HEK293 (cell line): ENCODE measurements at regions not wholly inside any gene's neighbourhood (a gene's known extent, or its start where the extent isn't known, plus 50 kb on each side); places are given as distances from the start of the nearest gene placed in this dataset.

ENCODE experiments used
- CTCF ChIA-PET: fragments of 350-600 bp; formaldehyde crosslinking; extraction: SDS; loops from one replicate; lab custom pipeline; 2021; ENCODE audit warnings: antibody characterized with exemption; lab: Yijun Ruan, JAX
- POLR2A ChIA-PET: fragments of 300-600 bp; formaldehyde crosslinking; extraction: SDS; loops from one replicate; lab custom pipeline; 2020; ENCODE audit warnings: antibody characterized with exemption, inconsistent platforms; lab: Yijun Ruan, JAX
- H3K27ac ChIP-seq: fragments of 200-500 bp; sonication (Bioruptor generic); 2 replicates; pipeline ENCODE4 v1.5.1; 2014; ENCODE audit warnings: low read depth, low read length, control low read depth, inconsistent platforms; ENCODE audit errors: extremely low read depth
- H3K36me3 ChIP-seq, 2 experiments: fragments of 200-500 bp in 1 of 2; sonication (Bioruptor generic) in 1 of 2; 1 replicate in 1 of 2; 2 replicates in 1 of 2; pipeline ENCODE4 v1.5.1; 2014 to 2017; ENCODE audit warnings: inconsistent platforms in 2 of 2, low read length in 2 of 2; ENCODE audit not compliant: control insufficient read depth in 2 of 2, insufficient read depth in 1 of 2
- H3K4me1 ChIP-seq: fragments of 200-500 bp; sonication (Bioruptor generic); 2 replicates; pipeline ENCODE4 v1.5.1; 2014; ENCODE audit warnings: mild to moderate bottlenecking, low read length, inconsistent platforms; ENCODE audit not compliant: control insufficient read depth, insufficient read depth
- H3K4me3 ChIP-seq: 2 replicates; pipeline ENCODE4 v1.5.1; 2011; ENCODE audit warnings: low read depth, mild to moderate bottlenecking, control low read depth, low read length, moderate library complexity
- H3K9me3 ChIP-seq: fragments of 200-500 bp; sonication (Bioruptor generic); 2 replicates; pipeline ENCODE4 v1.5.1; 2014; ENCODE audit warnings: low read depth, low read length, inconsistent platforms; ENCODE audit not compliant: control insufficient read depth, insufficient read depth
- EGR2 ChIP-seq: fragments of 450-650 bp; formaldehyde crosslinking; IDR thresholded peaks from 2 replicates; pipeline ENCODE4 v1.5.1; 2016; ENCODE audit warnings: low read depth, missing biosample characterization, missing genetic modification characterization
- ELK4 ChIP-seq: IDR thresholded peaks from 2 replicates; pipeline ENCODE4 v1.6.1; 2011; ENCODE audit warnings: mild to moderate bottlenecking, low read depth, low read length, borderline replicate concordance
- MEIS1 ChIP-seq: sonication (generic); formaldehyde crosslinking; IDR thresholded peaks from 2 replicates; pipeline ENCODE4 v1.8.1; 2022; ENCODE audit warnings: missing genetic modification reagents, mild to moderate bottlenecking, borderline replicate concordance
- OVOL3 ChIP-seq: fragments of 450-650 bp; formaldehyde crosslinking; IDR thresholded peaks from 2 replicates; pipeline ENCODE4 v1.5.1; 2016; ENCODE audit warnings: missing biosample characterization, missing genetic modification characterization
- PATZ1 ChIP-seq: fragments of 450-650 bp; formaldehyde crosslinking; IDR thresholded peaks from 2 replicates; pipeline ENCODE4 v1.5.1; 2016; ENCODE audit warnings: missing biosample characterization, missing genetic modification characterization
- PRDM1 ChIP-seq: fragments of 450-650 bp; formaldehyde crosslinking; IDR thresholded peaks from 2 replicates; pipeline ENCODE4; 2016; ENCODE audit warnings: missing biosample characterization, missing genetic modification characterization
- RBAK ChIP-seq: fragments of 450-650 bp; formaldehyde crosslinking; IDR thresholded peaks from 2 replicates; pipeline ENCODE4 v1.5.1; 2016; ENCODE audit warnings: missing biosample characterization, missing genetic modification characterization
- ZEB2 ChIP-seq: fragments of 450-650 bp; formaldehyde crosslinking; IDR thresholded peaks from 2 replicates; pipeline ENCODE4 v1.5.1; 2016; ENCODE audit warnings: missing biosample characterization, missing genetic modification characterization
- ZFP41 ChIP-seq: fragments of 450-650 bp; formaldehyde crosslinking; IDR thresholded peaks from 2 replicates; pipeline ENCODE4 v1.5.1; 2016; ENCODE audit warnings: missing biosample characterization, missing genetic modification characterization, borderline replicate concordance
- ZNF114 ChIP-seq: fragments of 450-650 bp; formaldehyde crosslinking; IDR thresholded peaks from 2 replicates; pipeline ENCODE4 v1.5.0; 2017; ENCODE audit warnings: missing biosample characterization, missing genetic modification characterization
- ZNF214 ChIP-seq: fragments of 450-650 bp; formaldehyde crosslinking; IDR thresholded peaks from 2 replicates; pipeline ENCODE4 v1.5.1; 2017; ENCODE audit warnings: missing biosample characterization, mild to moderate bottlenecking, missing genetic modification characterization, borderline replicate concordance
- ZNF335 ChIP-seq: fragments of 450-650 bp; formaldehyde crosslinking; conservative IDR thresholded peaks from 2 replicates; pipeline ENCODE4 v1.5.1; 2016; ENCODE audit warnings: missing biosample characterization, missing genetic modification characterization
- ZNF449 ChIP-seq: fragments of 450-650 bp; formaldehyde crosslinking; IDR thresholded peaks from 2 replicates; pipeline ENCODE4 v1.5.1; 2017; ENCODE audit warnings: missing biosample characterization, mild to moderate bottlenecking, missing genetic modification characterization, moderate library complexity
- ZNF514 ChIP-seq: fragments of 450-650 bp; formaldehyde crosslinking; IDR thresholded peaks from 2 replicates; pipeline ENCODE4 v1.5.1; 2016; ENCODE audit warnings: missing biosample characterization, missing genetic modification characterization
- ZNF555 ChIP-seq: fragments of 450-650 bp; formaldehyde crosslinking; conservative IDR thresholded peaks from 2 replicates; pipeline ENCODE4 v1.5.1; 2017; ENCODE audit warnings: missing biosample characterization, mild to moderate bottlenecking, missing genetic modification characterization, inconsistent platforms
- ZNF571 ChIP-seq: fragments of 450-650 bp; formaldehyde crosslinking; IDR thresholded peaks from 2 replicates; pipeline ENCODE4 v1.5.0; 2017; ENCODE audit warnings: missing biosample characterization, missing genetic modification characterization
- ZNF629 ChIP-seq: fragments of 450-650 bp; formaldehyde crosslinking; IDR thresholded peaks from 2 replicates; pipeline ENCODE4 v1.5.1; 2017; ENCODE audit warnings: missing biosample characterization, missing genetic modification characterization
- ZNF701 ChIP-seq: fragments of 450-650 bp; formaldehyde crosslinking; IDR thresholded peaks from 2 replicates; pipeline ENCODE4 v1.5.1; 2016; ENCODE audit warnings: missing biosample characterization, missing genetic modification characterization
- ZNF776 ChIP-seq: fragments of 450-650 bp; formaldehyde crosslinking; IDR thresholded peaks from 2 replicates; pipeline ENCODE4 v1.5.0; 2017; ENCODE audit warnings: missing biosample characterization, missing genetic modification characterization, borderline replicate concordance

GRCh38 chr7:35993676-35994606 is 159.1 kb upstream of the EEPD1 start:
- CTCF ChIA-PET: interaction anchor here (0.6 to 1.1 kb wide), 2 partner anchors 8 to 72 kb away, joined by 4 to 5 read pairs; no protein-coding TSS in a partner anchor
- TF ChIP-seq ZNF629 (tag by site-specific recombination) (no peak), ZNF571 (no peak)
- TF ChIP-seq, all 188 proteins: peak for 0
- no peaks in the 10 kb centered on the region for H3K4me1 ChIP-seq
- no peaks in the 10 kb centered on the region for H3K9me3 ChIP-seq
- H3K27ac ChIP-seq: no peak overlapping the region
- POLR2A ChIA-PET: no interaction called here
- no peaks in the 10 kb centered on the region for H3K36me3 ChIP-seq
- no peak overlapping the region for H3K4me3 ChIP-seq

GRCh38 chr7:35995334-35995733 is 157.7 kb upstream of the EEPD1 start:
- POLR2A ChIA-PET: no interaction called here
- CTCF ChIA-PET: interaction anchor here (0.6 kb wide), 1 partner anchor 81 kb away, joined by 5 read pairs; no protein-coding TSS in a partner anchor
- no peaks in the 10 kb centered on the region for H3K36me3 ChIP-seq
- H3K9me3 ChIP-seq: no peaks in the 10 kb centered on the region
- no peak overlapping the region for H3K4me3 ChIP-seq
- H3K27ac ChIP-seq: no peak overlapping the region
- H3K4me1 ChIP-seq: no peaks in the 10 kb centered on the region
- no peak for TF ChIP-seq ZNF555 (tag by site-specific recombination)
- TF ChIP-seq ELK4: no peak
- TF ChIP-seq OVOL3: no peak
- no peak for TF ChIP-seq PATZ1 (tag by site-specific recombination)
- TF ChIP-seq ZNF514 (tag by site-specific recombination): no peak
- TF ChIP-seq RBAK (tag by site-specific recombination): no peak
- no peak for TF ChIP-seq ZNF776 (tag by site-specific recombination)
- no peak for TF ChIP-seq ZNF449
- TF ChIP-seq PRDM1: no peak
- no peak for TF ChIP-seq ZFP41 (tag by site-specific recombination)
- no peak for TF ChIP-seq ZNF114 (tag by site-specific recombination)
- TF ChIP-seq ZNF335 (tag by site-specific recombination): no peak
- no peak for TF ChIP-seq ZNF701
- TF ChIP-seq, all 188 proteins: peak for 0

- ChIA-PET POLR2A (no interaction called here), CTCF (no interaction called here)
- no peaks in the 10 kb centered on the region for H3K9me3 ChIP-seq
- TF ChIP-seq ZNF214 (tag by site-specific recombination): no peak
- no peak for TF ChIP-seq ZEB2 (tag by site-specific recombination)
- TF ChIP-seq MEIS1 (CRISPR knock-in tag): no peak
- TF ChIP-seq EGR2: 0 out of 2 replicates have a peak, but pooled peaks have one; percentile 26
- no peaks in the 10 kb centered on the region for H3K4me1 ChIP-seq
- H3K36me3 ChIP-seq: no peaks in the 10 kb centered on the region
- no peak overlapping the region for H3K27ac ChIP-seq
- H3K4me3 ChIP-seq: no peak overlapping the region
Measured at GRCh38 chr7:35998481-35998880, 154.6 kb upstream of the EEPD1 start.
